H9 (cell line): ENCODE measurements at regions not wholly inside any gene's neighbourhood (a gene's known extent, or its start where the extent isn't known, plus 50 kb on each side); places are given as distances from the start of the nearest gene placed in this dataset.

Source experiments
- DNase-seq: peaks from one replicate; pipeline ENCODE4 v3.0.0-alpha.2; 2017
- H2AFZ ChIP-seq: one replicate; pipeline ENCODE4 v1.6.1; 2013; ENCODE audit warnings: mild to moderate bottlenecking, low read length, control low read depth, moderate library complexity
- H2AK5ac ChIP-seq: 2 replicates; pipeline ENCODE4 v1.6.1; 2013; ENCODE audit warnings: low read length, control low read depth, mixed read lengths; ENCODE audit not compliant: insufficient read length
- H2BK120ac ChIP-seq: one replicate; pipeline ENCODE4 v1.6.1; 2013; ENCODE audit warnings: low read depth, mild to moderate bottlenecking, low read length, control low read depth, inconsistent platforms; ENCODE audit not compliant: poor library complexity, severe bottlenecking
- H2BK12ac ChIP-seq: 2 replicates; pipeline ENCODE4 v1.6.1; 2013; ENCODE audit warnings: low read length, control low read depth, mixed read lengths, low read depth; ENCODE audit not compliant: insufficient read length
- H2BK15ac ChIP-seq: 2 replicates; pipeline ENCODE4 v1.6.1; 2013; ENCODE audit warnings: low read depth, low read length, control low read depth
- H2BK20ac ChIP-seq: one replicate; pipeline ENCODE4 v1.6.1; 2013; ENCODE audit warnings: low read depth, mild to moderate bottlenecking, low read length, control low read depth, inconsistent platforms; ENCODE audit not compliant: poor library complexity, severe bottlenecking
- H2BK5ac ChIP-seq: 2 replicates; pipeline ENCODE4 v1.6.1; 2013; ENCODE audit warnings: low read length, control low read depth, mixed read lengths; ENCODE audit not compliant: insufficient read length
- H3K14ac ChIP-seq: 2 replicates; pipeline ENCODE4 v1.6.1; 2013; ENCODE audit warnings: low read length, control low read depth; ENCODE audit not compliant: insufficient read depth
- H3K18ac ChIP-seq: 2 replicates; pipeline ENCODE4 v1.6.1; 2013; ENCODE audit warnings: low read depth, mild to moderate bottlenecking, mixed read lengths, low read length, control low read depth; ENCODE audit not compliant: insufficient read length
- H3K23ac ChIP-seq: 2 replicates; pipeline ENCODE4 v1.6.1; 2013; ENCODE audit warnings: low read length, control low read depth, mixed read lengths, low read depth; ENCODE audit not compliant: insufficient read length
- H3K23me2 ChIP-seq: 2 replicates; pipeline ENCODE4 v1.6.1; 2013; ENCODE audit warnings: low read depth, mild to moderate bottlenecking, mixed read lengths, low read length, control low read depth; ENCODE audit not compliant: insufficient read length, poor library complexity, severe bottlenecking
- H3K27ac ChIP-seq: 2 replicates; pipeline ENCODE4 v1.5.1; 2013; ENCODE audit warnings: low read length, control low read depth, mixed read lengths, low read depth; ENCODE audit not compliant: insufficient read length
- H3K27me3 ChIP-seq: 2 replicates; pipeline ENCODE4 v1.6.1; 2013; ENCODE audit warnings: low read length, control low read depth, inconsistent platforms; ENCODE audit not compliant: insufficient read depth
- H3K4ac ChIP-seq: 2 replicates; pipeline ENCODE4 v1.6.1; 2013; ENCODE audit warnings: low read depth, mild to moderate bottlenecking, control low read depth, inconsistent platforms, low read length, moderate library complexity
- H3K4me1 ChIP-seq: 2 replicates; pipeline ENCODE4 v1.6.1; 2013; ENCODE audit warnings: low read length, control low read depth, inconsistent platforms; ENCODE audit not compliant: insufficient read depth
- H3K4me2 ChIP-seq: 2 replicates; pipeline ENCODE4 v1.6.1; 2013; ENCODE audit warnings: low read length, control low read depth, mixed read lengths; ENCODE audit not compliant: insufficient read length, insufficient read depth
- H3K56ac ChIP-seq: 2 replicates; pipeline ENCODE4 v1.6.1; 2013; ENCODE audit warnings: low read depth, mild to moderate bottlenecking, mixed read lengths, low read length, control low read depth; ENCODE audit not compliant: insufficient read length
- H3K79me1 ChIP-seq: 2 replicates; pipeline ENCODE4 v1.6.1; 2013; ENCODE audit warnings: low read depth, mild to moderate bottlenecking, moderate library complexity, low read length, control low read depth, inconsistent platforms; ENCODE audit not compliant: insufficient read depth, poor library complexity, severe bottlenecking
- H3K79me2 ChIP-seq: 2 replicates; pipeline ENCODE4 v1.6.1; 2013; ENCODE audit warnings: low read length, control low read depth, inconsistent platforms; ENCODE audit not compliant: insufficient read depth
- H3K9ac ChIP-seq: 2 replicates; pipeline ENCODE4 v1.6.1; 2013; ENCODE audit warnings: low read length, control low read depth, mixed read lengths; ENCODE audit not compliant: insufficient read length; ENCODE audit errors: extremely low read depth
- H3K9me3 ChIP-seq: one replicate; pipeline ENCODE4 v1.6.1; 2013; ENCODE audit warnings: low read depth, low read length, inconsistent platforms; ENCODE audit not compliant: control insufficient read depth
- H3T11ph ChIP-seq: one replicate; pipeline ENCODE4 v1.6.1; 2013; ENCODE audit warnings: mild to moderate bottlenecking, low read length, control low read depth, inconsistent platforms
- H4K20me1 ChIP-seq: one replicate; pipeline ENCODE4 v1.6.1; 2013; ENCODE audit not compliant: control insufficient read depth, insufficient read length, insufficient read depth
- H4K5ac ChIP-seq: 2 replicates; pipeline ENCODE4 v1.6.1; 2013; ENCODE audit warnings: low read depth, mild to moderate bottlenecking, mixed read lengths, low read length, control low read depth; ENCODE audit not compliant: insufficient read length
- H4K8ac ChIP-seq: replicated peaks from 2 replicates; pipeline ENCODE4 v1.6.1; 2013; ENCODE audit warnings: low read length, control low read depth, mixed read lengths, low read depth; ENCODE audit not compliant: insufficient read length
- H4K91ac ChIP-seq: 2 replicates; pipeline ENCODE4 v1.6.1; 2013; ENCODE audit warnings: low read depth, mild to moderate bottlenecking, moderate library complexity, mixed read lengths, low read length, control low read depth; ENCODE audit not compliant: insufficient read length
- H3K27ac Mint-ChIP-seq, 3 experiments: 2 replicates in 2 of 3; 3 replicates in 1 of 3; pipeline ENCODE4 v1.8.0; 2020 to 2021; ENCODE audit warnings: mixed read lengths in 3 of 3, mild to moderate bottlenecking in 1 of 3, moderate library complexity in 1 of 3
- H3K27me3 Mint-ChIP-seq: 2 replicates; pipeline ENCODE4 v1.8.0; 2021; ENCODE audit warnings: low read depth, mild to moderate bottlenecking, moderate library complexity, mixed read lengths
- H3K36me3 Mint-ChIP-seq, 3 experiments: 2 replicates in 2 of 3; 3 replicates in 1 of 3; pipeline ENCODE4 v1.8.0; 2020 to 2021; ENCODE audit warnings: low read depth in 3 of 3, mixed read lengths in 3 of 3; ENCODE audit not compliant: insufficient read depth in 1 of 3
- H3K4me1 Mint-ChIP-seq, 2 experiments: 2 replicates each; pipeline ENCODE4 v1.8.0; 2020; ENCODE audit warnings: mixed read lengths in 2 of 2
- H3K4me3 Mint-ChIP-seq, 2 experiments: 2 replicates in 1 of 2; 3 replicates in 1 of 2; pipeline ENCODE4 v1.8.0; 2020 to 2021; ENCODE audit warnings: mild to moderate bottlenecking in 2 of 2, mixed read lengths in 2 of 2, moderate library complexity in 1 of 2
- H3K9me3 Mint-ChIP-seq, 2 experiments: 2 replicates in 1 of 2; 3 replicates in 1 of 2; pipeline ENCODE4 v1.8.0; 2020; ENCODE audit warnings: mild to moderate bottlenecking in 2 of 2, mixed read lengths in 2 of 2, moderate library complexity in 1 of 2
- WGBS: extraction: QIAGEN DNeasy Blood & Tissue Kit; methylation state at CpG from one replicate; pipeline ENCODE4 v1.1.7; 2013; ENCODE audit warnings: missing lambda C conversion rate, low lambda C conversion rate, mixed read lengths; ENCODE audit not compliant: insufficient read length; ENCODE audit errors: extremely low coverage; 5-methylcytosine and 5-hydroxymethylcytosine counted together
- TF ChIP-seq, protein P1 (sequence below): fragments of 200-600 bp; sonication (generic); conservative IDR thresholded peaks from 3 replicates; pipeline ENCODE4 v1.8.0; 2021; ENCODE audit warnings: antibody characterized with exemption, mild to moderate bottlenecking

DNA sequence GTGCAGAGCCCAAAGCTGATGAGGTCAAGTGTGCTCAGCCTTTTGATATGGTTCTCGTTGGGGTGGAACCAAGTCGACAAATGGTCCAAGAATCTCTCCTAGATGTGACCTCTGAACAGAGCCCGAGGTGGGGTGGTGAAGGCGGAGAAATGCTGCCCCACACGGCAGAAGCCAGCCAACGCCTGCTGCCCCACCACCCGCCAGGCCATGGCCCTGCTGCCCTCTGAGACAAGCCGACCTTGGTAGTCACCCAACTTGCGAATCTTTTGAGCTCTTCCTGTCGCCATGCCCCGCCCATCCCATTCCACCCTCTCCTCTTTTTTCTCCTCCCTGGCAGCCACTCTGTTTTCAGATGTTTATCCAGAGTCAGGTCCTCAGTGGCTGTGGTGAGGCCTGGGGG is 91.5 kb upstream of the EGFLAM start:
- H3K4me1 ChIP-seq: peaks cover 7% of the 10 kb centered on the region; the same call in 1 of the 2 replicates
- no peak overlapping the region for H2AK5ac ChIP-seq
- Mint-ChIP-seq H3K27me3 (peaks cover 39% of the 10 kb centered on the region), H3K9me3 (peaks cover 0 to 3% of the 10 kb centered on the region in 2 experiments; a peak in 1 of 5 replicates), H3K4me1 (peaks cover 20 to 22% of the 10 kb centered on the region in 2 experiments), H3K36me3 (no peaks in the 10 kb centered on the region), H3K4me3 (no peak overlapping the region), H3K27ac (no peak overlapping the region)
- no peaks in the 10 kb centered on the region for H4K20me1 ChIP-seq
- no peaks in the 10 kb centered on the region; the same call in 1 of the 2 replicates for H3K27me3 ChIP-seq
- H4K5ac ChIP-seq: no peak overlapping the region
- DNase-seq: no peak
- no peak overlapping the region for H3T11ph ChIP-seq
- H3K9ac ChIP-seq: no peak overlapping the region
- H4K91ac ChIP-seq: no peak overlapping the region
- no peak overlapping the region for H2BK20ac ChIP-seq
- H3K27ac ChIP-seq: no peak overlapping the region
- no peak overlapping the region for H2BK5ac ChIP-seq
- no peak overlapping the region for H3K18ac ChIP-seq
- no peak overlapping the region for H3K14ac ChIP-seq
- H3K23ac ChIP-seq: no peak overlapping the region
- H3K4me2 ChIP-seq: no peak overlapping the region
- no peak overlapping the region for H2AFZ ChIP-seq
- no peaks in the 10 kb centered on the region for H3K9me3 ChIP-seq
- no peak overlapping the region for H3K56ac ChIP-seq
- no peak overlapping the region for H3K4ac ChIP-seq
- no peaks in the 10 kb centered on the region for H3K79me1 ChIP-seq
- H2BK15ac ChIP-seq: no peak overlapping the region
- no peak overlapping the region for H4K8ac ChIP-seq
- H2BK120ac ChIP-seq: no peak overlapping the region
- no peaks in the 10 kb centered on the region for H3K23me2 ChIP-seq
- TF ChIP-seq, protein P1, sequence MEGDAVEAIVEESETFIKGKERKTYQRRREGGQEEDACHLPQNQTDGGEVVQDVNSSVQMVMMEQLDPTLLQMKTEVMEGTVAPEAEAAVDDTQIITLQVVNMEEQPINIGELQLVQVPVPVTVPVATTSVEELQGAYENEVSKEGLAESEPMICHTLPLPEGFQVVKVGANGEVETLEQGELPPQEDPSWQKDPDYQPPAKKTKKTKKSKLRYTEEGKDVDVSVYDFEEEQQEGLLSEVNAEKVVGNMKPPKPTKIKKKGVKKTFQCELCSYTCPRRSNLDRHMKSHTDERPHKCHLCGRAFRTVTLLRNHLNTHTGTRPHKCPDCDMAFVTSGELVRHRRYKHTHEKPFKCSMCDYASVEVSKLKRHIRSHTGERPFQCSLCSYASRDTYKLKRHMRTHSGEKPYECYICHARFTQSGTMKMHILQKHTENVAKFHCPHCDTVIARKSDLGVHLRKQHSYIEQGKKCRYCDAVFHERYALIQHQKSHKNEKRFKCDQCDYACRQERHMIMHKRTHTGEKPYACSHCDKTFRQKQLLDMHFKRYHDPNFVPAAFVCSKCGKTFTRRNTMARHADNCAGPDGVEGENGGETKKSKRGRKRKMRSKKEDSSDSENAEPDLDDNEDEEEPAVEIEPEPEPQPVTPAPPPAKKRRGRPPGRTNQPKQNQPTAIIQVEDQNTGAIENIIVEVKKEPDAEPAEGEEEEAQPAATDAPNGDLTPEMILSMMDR: no peak
- H2BK12ac ChIP-seq: no peak overlapping the region
- no peaks in the 10 kb centered on the region for H3K79me2 ChIP-seq
- WGBS: no CpG with 5 or more reads among the region's 11 CpGs
